Endothelial cell of umbilical vein (primary cell): ENCODE measurements at regions not wholly inside any gene's neighbourhood (a gene's known extent, or its start where the extent isn't known, plus 50 kb on each side); places are given as distances from the start of the nearest gene placed in this dataset.

ENCODE experiments used
- BruUV-seq: library from RNA; stranded (reverse); fragments of 400-500 nt; replicated peaks from 2 replicates; lab custom pipeline; 2021; lab: Mats Ljungman, UMichigan
- CTCF ChIA-PET: fragments of 300-600, 350-600 bp; sonication (Branson Sonifier 250); formaldehyde crosslinking; loops from one replicate; lab custom pipeline; 2021; ENCODE audit warnings: antibody characterized with exemption, inconsistent platforms; lab: Charles Lee
- POLR2A ChIA-PET: fragments of 300-600, 350-600 bp; sonication (Branson Sonifier 250); formaldehyde crosslinking; loops from one replicate; lab custom pipeline; 2021; ENCODE audit warnings: antibody characterized with exemption, inconsistent platforms; lab: Charles Lee
- DNase-seq: peaks from one replicate; pipeline ENCODE4 v3.0.0-alpha.2; 2011; ENCODE audit warnings: low read depth, low spot score
- FAIRE-seq: peaks from 2 replicates; lab custom pipeline; 2011; peaks lifted over from hg19 to GRCh38; lab: Jason Lieb, UNC
- H2AFZ ChIP-seq: 2 replicates; pipeline ENCODE4 v1.6.0; 2012; ENCODE audit warnings: low read depth, low read length, control low read depth, inconsistent platforms
- H3K27ac ChIP-seq: 2 replicates; pipeline ENCODE4 v1.5.1; 2011; ENCODE audit warnings: low read depth, mild to moderate bottlenecking, control low read depth, low read length, moderate library complexity; ENCODE audit not compliant: insufficient read depth
- H3K27me3 ChIP-seq, 2 experiments: 2 replicates each; pipeline versions ENCODE4 v1.6.0 to v1.6.1; 2011; ENCODE audit warnings: low read length in 2 of 2, mixed read lengths in 1 of 2; ENCODE audit not compliant: control insufficient read depth in 2 of 2, insufficient read depth in 2 of 2
- H3K36me3 ChIP-seq, 2 experiments: 2 replicates in 1 of 2; 3 replicates in 1 of 2; pipeline ENCODE4 v1.5.1; 2011; ENCODE audit warnings: low read length in 2 of 2, mild to moderate bottlenecking in 1 of 2, moderate library complexity in 1 of 2; ENCODE audit not compliant: control insufficient read depth in 2 of 2, insufficient read depth in 2 of 2; ENCODE audit errors: extremely low read depth in 1 of 2
- H3K4me1 ChIP-seq: 3 replicates; pipeline ENCODE4 v1.5.1; 2011; ENCODE audit warnings: mild to moderate bottlenecking, low read length; ENCODE audit not compliant: control insufficient read depth, insufficient read depth; ENCODE audit errors: extremely low read depth
- H3K4me2 ChIP-seq: 2 replicates; pipeline ENCODE4 v1.6.1; 2011; ENCODE audit warnings: low read length, control low read depth, mixed read lengths; ENCODE audit not compliant: insufficient read depth
- H3K4me3 ChIP-seq, 3 experiments: fragments of 200-600 bp in 1 of 3; sonication (generic), shearing (Covaris generic) in 1 of 3; replicated peaks in 1 of 3; 2 replicates each; pipeline ENCODE4 v1.5.1; 2011 to 2016; ENCODE audit warnings: control low read depth in 3 of 3, low read length in 3 of 3, mild to moderate bottlenecking in 2 of 3, inconsistent platforms in 1 of 3, low read depth in 1 of 3, moderate library complexity in 1 of 3; ENCODE audit not compliant: insufficient read depth in 1 of 3
- H3K79me2 ChIP-seq: 2 replicates; pipeline ENCODE4 v1.6.0; 2012; ENCODE audit warnings: low read length, inconsistent platforms; ENCODE audit not compliant: control insufficient read depth, insufficient read depth
- H3K9ac ChIP-seq: replicated peaks from 2 replicates; pipeline ENCODE3; 2011; ENCODE audit warnings: low read length, control low read depth; ENCODE audit not compliant: insufficient read depth; ENCODE audit errors: extremely low read depth
- H3K9me1 ChIP-seq: replicated peaks from 3 replicates; pipeline ENCODE4 v1.6.0; 2011; ENCODE audit warnings: mild to moderate bottlenecking, low read length; ENCODE audit not compliant: control insufficient read depth, insufficient read depth; ENCODE audit errors: extremely low read depth
- H3K9me3 ChIP-seq: replicated peaks from 2 replicates; pipeline ENCODE4 v1.5.1; 2012; ENCODE audit warnings: low read length, inconsistent platforms; ENCODE audit not compliant: control insufficient read depth, insufficient read depth
- H4K20me1 ChIP-seq: replicated peaks from 2 replicates; pipeline ENCODE3; 2011; ENCODE audit warnings: mild to moderate bottlenecking, low read length; ENCODE audit not compliant: control insufficient read depth, insufficient read depth; ENCODE audit errors: extremely low read depth
- EZH2 ChIP-seq: IDR thresholded peaks from 2 replicates; pipeline ENCODE4 v1.6.1; 2012; ENCODE audit warnings: borderline replicate concordance, low read depth, mild to moderate bottlenecking, moderate library complexity, low read length, inconsistent platforms; ENCODE audit not compliant: severe bottlenecking
- FOS ChIP-seq: IDR thresholded peaks from 2 replicates; pipeline ENCODE4 v1.6.1; 2011; ENCODE audit warnings: mild to moderate bottlenecking, low read length, moderate library complexity, borderline replicate concordance; ENCODE audit not compliant: insufficient read depth
- GATA2 ChIP-seq: IDR thresholded peaks from 2 replicates; pipeline ENCODE4 v1.7.0; 2011; ENCODE audit warnings: low read depth, mild to moderate bottlenecking, moderate library complexity, mixed read lengths, low read length; ENCODE audit not compliant: insufficient read length, insufficient read depth
- JUN ChIP-seq: IDR thresholded peaks from 2 replicates; pipeline ENCODE4 v1.6.1; 2011; ENCODE audit warnings: borderline replicate concordance, low read depth; ENCODE audit not compliant: insufficient read length, insufficient read depth
- MYC ChIP-seq: IDR thresholded peaks from one replicate; pipeline ENCODE4 v1.6.1; 2011; ENCODE audit warnings: mild to moderate bottlenecking, low read depth, low read length
- POLR2A ChIP-seq: IDR thresholded peaks from 2 replicates; pipeline ENCODE4 v1.6.1; 2012; ENCODE audit warnings: low read depth, mild to moderate bottlenecking, control low read depth, low read length
- POLR2AphosphoS5 ChIP-seq: IDR thresholded peaks from 2 replicates; pipeline ENCODE4 v1.6.1; 2012; ENCODE audit warnings: low read depth, mild to moderate bottlenecking, control low read depth, low read length, moderate library complexity; ENCODE audit not compliant: insufficient read depth
- dilution Hi-C: fragments of 300-500 bp; cut with MboI; formaldehyde crosslinking; loops from one replicate; pipeline ENCODE4 v1.15.0; 2019; ENCODE audit warnings: low sequenced_read_pairs; ENCODE audit not compliant: extremely low pct_ligation_motif_present
- intact Hi-C: fragments of 100-400 bp; cut with micrococcal nuclease; formaldehyde crosslinking; loops from one replicate; pipeline ENCODE4 v1.10.0; 2022
- TF ChIP-seq, protein P1 (sequence below): IDR thresholded peaks from 2 replicates; pipeline ENCODE4 v1.6.1; 2011; ENCODE audit not compliant: insufficient read depth, insufficient read length
- TF ChIP-seq, protein P2 (sequence below), 2 donors: IDR thresholded peaks; 1 replicate in 1 of 2; 2 replicates in 1 of 2; pipeline ENCODE4 v1.5.1; 2011; ENCODE audit warnings: low read length in 2 of 2, mild to moderate bottlenecking in 2 of 2, moderate library complexity in 2 of 2, control low read depth in 1 of 2, inconsistent platforms in 1 of 2, low read depth in 1 of 2; ENCODE audit not compliant: insufficient read depth in 1 of 2; ENCODE audit errors: extremely low read depth in 1 of 2

DNA sequence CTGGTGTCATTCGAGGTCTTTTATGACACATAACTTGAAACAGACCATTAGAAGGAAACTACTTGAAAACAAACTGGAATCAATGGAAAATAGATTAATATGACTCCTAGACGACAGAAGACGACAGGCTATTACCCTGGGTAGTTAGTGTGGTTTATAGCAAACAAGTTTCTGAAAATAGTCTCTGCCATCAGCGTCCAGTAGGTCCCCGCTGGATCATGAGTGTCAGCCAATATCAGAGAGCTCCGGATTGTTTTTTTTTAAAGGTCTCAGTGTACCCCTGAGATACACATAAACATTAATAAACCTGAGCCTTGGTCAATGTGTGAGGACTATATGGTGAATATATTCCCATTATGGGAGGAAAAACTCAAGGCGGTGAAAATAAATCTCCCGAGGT, 115.0 kb upstream of the THUMPD2 start:
- ChIA-PET CTCF (no interaction called here), POLR2A (no interaction called here)
- Histone ChIP-seq H3K4me2 (no peak overlapping the region), H3K4me3 (no peak overlapping the region), H3K9ac (no peak overlapping the region), H3K9me1 (no peaks in the 10 kb centered on the region), H3K27me3 (no peaks in the 10 kb centered on the region), H3K9me3 (no peaks in the 10 kb centered on the region), H3K27ac (no peak overlapping the region), H3K36me3 (no peaks in the 10 kb centered on the region), H3K4me1 (peaks cover 2% of the 10 kb centered on the region), H3K79me2 (no peaks in the 10 kb centered on the region), H2AFZ (no peak overlapping the region), H4K20me1 (no peaks in the 10 kb centered on the region)
- dilution Hi-C loops (no loop called here), intact Hi-C loops (no loop called here)
- TF ChIP-seq FOS (no peak), JUN (no peak), POLR2A (no peak), MYC (no peak), POLR2AphosphoS5 (no peak), GATA2 (no peak), EZH2 (no peak)
- TF ChIP-seq, protein P1, sequence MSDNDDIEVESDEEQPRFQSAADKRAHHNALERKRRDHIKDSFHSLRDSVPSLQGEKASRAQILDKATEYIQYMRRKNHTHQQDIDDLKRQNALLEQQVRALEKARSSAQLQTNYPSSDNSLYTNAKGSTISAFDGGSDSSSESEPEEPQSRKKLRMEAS, result no peak
- TF ChIP-seq, protein P2, sequence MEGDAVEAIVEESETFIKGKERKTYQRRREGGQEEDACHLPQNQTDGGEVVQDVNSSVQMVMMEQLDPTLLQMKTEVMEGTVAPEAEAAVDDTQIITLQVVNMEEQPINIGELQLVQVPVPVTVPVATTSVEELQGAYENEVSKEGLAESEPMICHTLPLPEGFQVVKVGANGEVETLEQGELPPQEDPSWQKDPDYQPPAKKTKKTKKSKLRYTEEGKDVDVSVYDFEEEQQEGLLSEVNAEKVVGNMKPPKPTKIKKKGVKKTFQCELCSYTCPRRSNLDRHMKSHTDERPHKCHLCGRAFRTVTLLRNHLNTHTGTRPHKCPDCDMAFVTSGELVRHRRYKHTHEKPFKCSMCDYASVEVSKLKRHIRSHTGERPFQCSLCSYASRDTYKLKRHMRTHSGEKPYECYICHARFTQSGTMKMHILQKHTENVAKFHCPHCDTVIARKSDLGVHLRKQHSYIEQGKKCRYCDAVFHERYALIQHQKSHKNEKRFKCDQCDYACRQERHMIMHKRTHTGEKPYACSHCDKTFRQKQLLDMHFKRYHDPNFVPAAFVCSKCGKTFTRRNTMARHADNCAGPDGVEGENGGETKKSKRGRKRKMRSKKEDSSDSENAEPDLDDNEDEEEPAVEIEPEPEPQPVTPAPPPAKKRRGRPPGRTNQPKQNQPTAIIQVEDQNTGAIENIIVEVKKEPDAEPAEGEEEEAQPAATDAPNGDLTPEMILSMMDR (IDR thresholded peaks at IDR 0.05; ENCODE audit: extremely low read depth in 1 of 2, insufficient read depth in 1 of 2, low read depth in 1 of 2, low read length in 2 of 2), result no peak
- BruUV-seq, result no TSS peak
- no peak for DNase-seq
- no peak for FAIRE-seq
